Epithelial cell of esophagus (primary cell): ENCODE measurements at regions not wholly inside any gene's neighbourhood (a gene's known extent, or its start where the extent isn't known, plus 50 kb on each side); places are given as distances from the start of the nearest gene placed in this dataset.

ENCODE experiments used
- DNase-seq: peaks from one replicate; pipeline ENCODE4 v3.0.0; 2010; ENCODE audit warnings: low read depth
- H3K4me3 ChIP-seq: 2 replicates; pipeline ENCODE4 v1.5.1; 2011; ENCODE audit warnings: mild to moderate bottlenecking, low read length, control low read depth
- CTCF ChIP-seq: IDR thresholded peaks from 2 replicates; pipeline ENCODE4 v1.5.1; 2011; ENCODE audit warnings: low read depth, mild to moderate bottlenecking, low read length, control low read depth, inconsistent platforms; ENCODE audit not compliant: insufficient read depth; ENCODE audit errors: missing control alignments

GRCh38 chr4:179871726-179872125, 2371.5 kb upstream of the TENM3 start:
- no peak for DNase-seq
- no peak overlapping the region for H3K4me3 ChIP-seq
- no peak for TF ChIP-seq CTCF

GRCh38 chr4:179872755-179873154, 2370.4 kb upstream of the TENM3 start:
- no peak overlapping the region for H3K4me3 ChIP-seq
- no peak for DNase-seq
- TF ChIP-seq CTCF = no peak

- TF ChIP-seq CTCF = no peak
- no peak overlapping the region for H3K4me3 ChIP-seq
- peak; percentile 1 for DNase-seq
These were observed 2362.4 kb upstream of the TENM3 start for GRCh38 chr4:179880756-179881155.

- no peak for DNase-seq
- H3K4me3 ChIP-seq = no peak overlapping the region
- TF ChIP-seq CTCF = no peak
These were observed 2349.0 kb upstream of the TENM3 start for GRCh38 chr4:179894066-179894778.

GRCh38 chr4:179919587-179919986, 2323.6 kb upstream of the TENM3 start:
- no peak for TF ChIP-seq CTCF
- no peak for DNase-seq
- no peak overlapping the region for H3K4me3 ChIP-seq

GRCh38 chr4:179927473-179927872, 2315.7 kb upstream of the TENM3 start:
- DNase-seq = no peak
- TF ChIP-seq CTCF = no peak
- no peak overlapping the region for H3K4me3 ChIP-seq

- no peak for TF ChIP-seq CTCF
- DNase-seq = no peak
- H3K4me3 ChIP-seq = no peak overlapping the region
These were observed 2301.3 kb upstream of the TENM3 start for GRCh38 chr4:179941911-179942310.
